Right atrium auricular region (tissue), 2 donors: ENCODE measurements at regions not wholly inside any gene's neighbourhood (a gene's known extent, or its start where the extent isn't known, plus 50 kb on each side); places are given as distances from the start of the nearest gene placed in this dataset.

Source experiments
- DNase-seq: peaks from one replicate; pipeline ENCODE4 v3.0.0-alpha.2; 2019; ENCODE audit warnings: low spot score
- H3K27ac ChIP-seq, 2 donors: fragments of 200-600 bp; sonication (generic); 1 replicate in 1 of 2; 2 replicates in 1 of 2; pipeline ENCODE4 v1.5.1; 2016 to 2019
- H3K27me3 ChIP-seq, 2 donors: fragments of 200-600 bp; sonication (generic); one replicate each; pipeline versions ENCODE4 v1.5.1 to v1.6.0; 2017 to 2019
- H3K36me3 ChIP-seq: fragments of 200-600 bp; sonication (generic); one replicate; pipeline ENCODE4 v1.5.1; 2016
- H3K4me1 ChIP-seq, 2 donors: fragments of 200-600 bp; sonication (generic); one replicate each; pipeline versions ENCODE4 v1.5.1 to v1.6.0; 2017 to 2019
- H3K4me3 ChIP-seq, 2 donors: fragments of 200-600 bp; sonication (generic); 1 replicate in 1 of 2; 2 replicates in 1 of 2; pipeline ENCODE4 v1.5.1; 2017 to 2019; ENCODE audit warnings: mild to moderate bottlenecking in 1 of 2, moderate library complexity in 1 of 2
- H3K9me3 ChIP-seq, 2 donors: fragments of 200-600 bp; sonication (generic); one replicate each; pipeline ENCODE4 v1.5.1; 2019
- CTCF ChIP-seq, 2 donors: fragments of 200-600 bp; sonication (generic); IDR thresholded peaks; one replicate each; pipeline ENCODE4 v1.5.1; 2019; ENCODE audit warnings: antibody characterized with exemption in 2 of 2

- Histone ChIP-seq H3K9me3 (no peaks in the 10 kb centered on the region), H3K4me3 (no peak overlapping the region), H3K36me3 (no peaks in the 10 kb centered on the region), H3K27ac (no peak overlapping the region), H3K27me3 (no peaks in the 10 kb centered on the region), H3K4me1 (no peaks in the 10 kb centered on the region)
- TF ChIP-seq CTCF (IDR thresholded peaks at IDR 0.05): no peak
- no peak for DNase-seq
These were observed 197.8 kb downstream of the VRK1 start for GRCh38 chr14:96994999-96995398.

GRCh38 chr14:96997269-96997668 lies 200.1 kb downstream of the VRK1 start:
- no peaks in the 10 kb centered on the region for H3K36me3 ChIP-seq
- no peaks in the 10 kb centered on the region for H3K9me3 ChIP-seq
- H3K4me1 ChIP-seq: no peaks in the 10 kb centered on the region
- no peak for TF ChIP-seq CTCF (IDR thresholded peaks at IDR 0.05)
- H3K27ac ChIP-seq: no peak overlapping the region
- H3K4me3 ChIP-seq: no peak overlapping the region
- no peak for DNase-seq
- H3K27me3 ChIP-seq: no peaks in the 10 kb centered on the region

- Histone ChIP-seq H3K4me1 (no peaks in the 10 kb centered on the region), H3K36me3 (no peaks in the 10 kb centered on the region), H3K27ac (no peak overlapping the region), H3K27me3 (no peaks in the 10 kb centered on the region), H3K4me3 (no peak overlapping the region), H3K9me3 (no peaks in the 10 kb centered on the region)
- TF ChIP-seq CTCF (IDR thresholded peaks at IDR 0.05): no peak
- DNase-seq: no peak
These were observed 200.8 kb downstream of the VRK1 start for GRCh38 chr14:96997996-96998395.

- H3K4me3 ChIP-seq: no peak overlapping the region
- H3K27ac ChIP-seq: no peak overlapping the region
- no peaks in the 10 kb centered on the region for H3K9me3 ChIP-seq
- no peaks in the 10 kb centered on the region for H3K36me3 ChIP-seq
- no peak for TF ChIP-seq CTCF (IDR thresholded peaks at IDR 0.05)
- H3K4me1 ChIP-seq: no peaks in the 10 kb centered on the region
- no peak for DNase-seq
- no peaks in the 10 kb centered on the region for H3K27me3 ChIP-seq
These were observed 202.5 kb downstream of the VRK1 start for GRCh38 chr14:96999654-97000155.

GRCh38 chr14:97002454-97002853 lies 205.3 kb downstream of the VRK1 start:
- H3K27me3 ChIP-seq: no peaks in the 10 kb centered on the region
- no peaks in the 10 kb centered on the region for H3K4me1 ChIP-seq
- H3K9me3 ChIP-seq: no peaks in the 10 kb centered on the region
- no peak overlapping the region for H3K27ac ChIP-seq
- no peak for TF ChIP-seq CTCF (IDR thresholded peaks at IDR 0.05)
- DNase-seq: no peak
- H3K4me3 ChIP-seq: no peak overlapping the region
- H3K36me3 ChIP-seq: no peaks in the 10 kb centered on the region

GRCh38 chr14:97005934-97006333 lies 208.8 kb downstream of the VRK1 start:
- Histone ChIP-seq H3K9me3 (no peaks in the 10 kb centered on the region), H3K36me3 (no peaks in the 10 kb centered on the region), H3K4me3 (no peak overlapping the region), H3K27me3 (no peaks in the 10 kb centered on the region), H3K4me1 (no peaks in the 10 kb centered on the region), H3K27ac (no peak overlapping the region)
- DNase-seq: no peak
- no peak for TF ChIP-seq CTCF (IDR thresholded peaks at IDR 0.05)
